ENCODE measurements at regions not wholly inside any gene's neighbourhood (a gene's known extent, or its start where the extent isn't known, plus 50 kb on each side); places are given as distances from the start of the nearest gene placed in this dataset.

GRCh38 chr12:61652265-61652664, 607.9 kb upstream of the USP15 start:
- Histone ChIP-seq H3K4me3 (ENCODE audit: low read depth, low read length) (no peak overlapping the region), H3K36me3 (ENCODE audit: control insufficient read depth, insufficient read depth, low read length) (no peaks in the 10 kb centered on the region), H3K27me3 (ENCODE audit: control insufficient read depth, insufficient read depth, low read length) (no peaks in the 10 kb centered on the region)
- no peak for DNase-seq (ENCODE audit: low read depth)
- no peak for TF ChIP-seq CTCF (IDR thresholded peaks at IDR 0.05; ENCODE audit: insufficient read depth, low read length, poor library complexity, severe bottlenecking)

GRCh38 chr12:61654698-61655097, 605.5 kb upstream of the USP15 start:
- no peak overlapping the region for H3K4me3 ChIP-seq (ENCODE audit: low read depth, low read length)
- no peaks in the 10 kb centered on the region for H3K27me3 ChIP-seq (ENCODE audit: control insufficient read depth, insufficient read depth, low read length)
- no peaks in the 10 kb centered on the region for H3K36me3 ChIP-seq (ENCODE audit: control insufficient read depth, insufficient read depth, low read length)
- DNase-seq (ENCODE audit: low read depth), result no peak
- TF ChIP-seq CTCF (IDR thresholded peaks at IDR 0.05; ENCODE audit: insufficient read depth, low read length, poor library complexity, severe bottlenecking), result no peak

GRCh38 chr12:61655241-61655640, 605.0 kb upstream of the USP15 start:
- no peak for DNase-seq (ENCODE audit: low read depth)
- Histone ChIP-seq H3K27me3 (ENCODE audit: control insufficient read depth, insufficient read depth, low read length) (no peaks in the 10 kb centered on the region), H3K4me3 (ENCODE audit: low read depth, low read length) (no peak overlapping the region), H3K36me3 (ENCODE audit: control insufficient read depth, insufficient read depth, low read length) (no peaks in the 10 kb centered on the region)
- no peak for TF ChIP-seq CTCF (IDR thresholded peaks at IDR 0.05; ENCODE audit: insufficient read depth, low read length, poor library complexity, severe bottlenecking)

GRCh38 chr12:61667676-61668075, 592.5 kb upstream of the USP15 start:
- Histone ChIP-seq H3K4me3 (ENCODE audit: low read depth, low read length) (no peak overlapping the region), H3K36me3 (ENCODE audit: control insufficient read depth, insufficient read depth, low read length) (no peaks in the 10 kb centered on the region), H3K27me3 (ENCODE audit: control insufficient read depth, insufficient read depth, low read length) (no peaks in the 10 kb centered on the region)
- DNase-seq (ENCODE audit: low read depth), result no peak
- TF ChIP-seq CTCF (IDR thresholded peaks at IDR 0.05; ENCODE audit: insufficient read depth, low read length, poor library complexity, severe bottlenecking), result no peak

GRCh38 chr12:61676520-61676919, 583.7 kb upstream of the USP15 start:
- no peaks in the 10 kb centered on the region for H3K27me3 ChIP-seq (ENCODE audit: control insufficient read depth, insufficient read depth, low read length)
- TF ChIP-seq CTCF (IDR thresholded peaks at IDR 0.05; ENCODE audit: insufficient read depth, low read length, poor library complexity, severe bottlenecking), result no peak
- no peaks in the 10 kb centered on the region for H3K36me3 ChIP-seq (ENCODE audit: control insufficient read depth, insufficient read depth, low read length)
- no peak overlapping the region for H3K4me3 ChIP-seq (ENCODE audit: low read depth, low read length)
- no peak for DNase-seq (ENCODE audit: low read depth)

GRCh38 chr12:61687407-61687806, 572.8 kb upstream of the USP15 start:
- TF ChIP-seq CTCF (IDR thresholded peaks at IDR 0.05; ENCODE audit: insufficient read depth, low read length, poor library complexity, severe bottlenecking), result no peak
- no peaks in the 10 kb centered on the region for H3K27me3 ChIP-seq (ENCODE audit: control insufficient read depth, insufficient read depth, low read length)
- H3K4me3 ChIP-seq (ENCODE audit: low read depth, low read length), result no peak overlapping the region
- no peaks in the 10 kb centered on the region for H3K36me3 ChIP-seq (ENCODE audit: control insufficient read depth, insufficient read depth, low read length)
- no peak for DNase-seq (ENCODE audit: low read depth)

Measured in kidney epithelial cell (primary cell).